COLO829 (cell line): ENCODE measurements at regions not wholly inside any gene's neighbourhood (a gene's known extent, or its start where the extent isn't known, plus 50 kb on each side); places are given as distances from the start of the nearest gene placed in this dataset.
"Not testable (repeated sequence)": the region's sequence is repeated elsewhere in the genome, so short reads cannot be mapped to it uniquely, and the experiment has no call there.

ENCODE experiments used
- DNase-seq: peaks from one replicate; pipeline ENCODE4 v3.0.0; 2012; ENCODE audit warnings: low spot score

DNA sequence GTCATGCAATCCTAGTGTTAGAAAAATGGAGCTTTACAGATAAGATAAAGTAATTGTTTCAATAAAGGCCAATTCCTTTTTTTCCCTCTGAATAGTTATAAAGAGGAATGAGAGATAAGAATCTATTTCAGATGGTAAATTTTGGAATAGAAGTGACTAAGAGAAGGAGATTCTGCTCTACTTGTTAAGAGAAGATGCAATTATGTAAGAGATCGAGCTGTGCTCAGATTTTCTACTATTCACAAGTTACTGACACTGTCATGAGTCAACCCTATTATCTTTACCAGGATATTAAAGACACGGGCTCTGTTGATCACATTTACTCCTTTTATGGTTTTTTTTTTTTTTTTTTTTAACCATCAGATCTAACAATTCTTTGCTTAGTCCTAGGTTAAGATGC lies 511.3 kb downstream of the ARL4A start:
- peak; percentile 24 for DNase-seq

DNA sequence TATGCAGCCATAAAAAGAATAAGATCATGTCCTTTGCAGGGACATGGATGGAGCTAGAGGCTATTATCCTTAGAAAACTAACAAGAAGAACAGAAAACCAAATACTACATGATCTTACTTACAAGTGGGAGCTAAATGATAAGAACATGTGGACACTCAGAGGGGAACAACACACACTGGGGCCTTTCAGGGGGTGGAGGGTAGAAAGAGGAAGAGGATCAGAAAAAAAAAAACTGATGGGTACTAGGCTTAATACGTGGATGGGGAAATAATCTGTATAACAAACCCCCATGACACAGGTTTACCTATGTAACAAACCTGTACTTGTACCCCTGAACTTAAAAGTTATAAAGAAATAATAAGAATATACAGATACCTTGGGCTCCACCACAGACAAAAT lies 514.2 kb downstream of the ARL4A start:
- DNase-seq: no peak

GRCh38 chr7:13217768-13218167 lies 530.3 kb downstream of the ARL4A start:
- no peak for DNase-seq

GRCh38 chr7:13225068-13225467 lies 537.6 kb downstream of the ARL4A start:
- no peak for DNase-seq

DNA sequence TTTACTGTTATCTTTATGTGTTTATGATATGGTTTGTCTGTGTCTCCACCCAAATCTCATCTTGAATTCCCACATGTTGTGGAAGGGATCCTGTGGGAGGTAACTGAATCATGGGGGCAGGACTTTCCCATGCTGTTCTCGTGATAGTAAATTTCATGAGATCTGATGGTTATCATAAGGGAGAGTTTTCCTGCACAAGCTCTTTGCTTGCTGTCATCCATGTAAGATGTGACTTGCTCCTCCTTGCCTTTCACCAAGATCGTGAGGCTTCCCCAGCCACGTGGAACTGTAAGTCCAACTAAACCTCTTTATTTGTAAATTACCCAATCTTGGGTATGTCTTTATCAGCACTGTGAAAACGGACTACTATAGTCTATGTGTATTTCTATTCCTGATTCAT lies 539.0 kb downstream of the ARL4A start:
- no peak for DNase-seq

GRCh38 chr7:13231216-13231615 lies 543.8 kb downstream of the ARL4A start:
- DNase-seq: no peak

DNA sequence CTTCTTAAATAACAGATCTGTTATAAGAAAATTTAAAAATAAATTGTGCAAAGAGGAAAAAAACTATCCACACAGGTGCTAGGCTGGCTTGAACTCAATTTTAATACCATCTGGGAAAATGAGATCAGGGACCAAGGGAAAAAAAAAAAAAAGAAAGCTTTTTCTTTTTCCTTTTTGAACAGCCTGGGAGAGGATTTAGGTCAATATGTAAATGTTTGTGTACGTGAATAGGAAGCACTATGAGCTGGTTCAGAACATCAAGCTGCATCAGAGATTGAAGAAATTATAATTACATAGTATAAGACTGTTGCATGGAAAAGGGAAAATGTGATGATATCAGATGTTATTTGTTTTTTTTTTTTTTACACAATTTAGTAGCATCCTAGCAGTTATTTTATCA lies 548.0 kb downstream of the ARL4A start:
- no peak for DNase-seq

GRCh38 chr7:13236026-13236425 lies 548.6 kb downstream of the ARL4A start:
- DNase-seq: no peak

GRCh38 chr7:13240349-13240748 lies 552.9 kb downstream of the ARL4A start:
- DNase-seq: peak; percentile 44

- DNase-seq: no peak
These were observed 554.0 kb downstream of the ARL4A start for GRCh38 chr7:13241416-13241815.

DNA sequence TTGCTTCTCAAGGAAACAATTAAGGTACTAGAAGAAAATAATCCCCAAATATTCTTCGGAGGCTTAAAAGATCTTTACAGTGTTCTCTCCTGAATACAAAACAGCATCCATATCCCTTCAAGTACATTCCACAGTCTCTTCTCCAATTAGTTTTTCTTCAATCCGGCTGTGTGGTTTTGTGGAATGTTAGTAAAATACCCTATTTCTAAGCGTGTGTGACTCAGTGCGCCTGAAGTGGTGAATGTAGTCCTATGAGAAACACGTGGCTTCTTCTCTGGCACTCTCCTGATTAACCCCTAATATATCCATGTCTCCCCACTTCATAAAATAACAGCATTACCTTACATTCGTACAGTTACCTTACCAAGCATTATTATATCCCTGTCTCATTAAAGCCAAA lies 570.2 kb downstream of the ARL4A start:
- DNase-seq: no peak

DNA sequence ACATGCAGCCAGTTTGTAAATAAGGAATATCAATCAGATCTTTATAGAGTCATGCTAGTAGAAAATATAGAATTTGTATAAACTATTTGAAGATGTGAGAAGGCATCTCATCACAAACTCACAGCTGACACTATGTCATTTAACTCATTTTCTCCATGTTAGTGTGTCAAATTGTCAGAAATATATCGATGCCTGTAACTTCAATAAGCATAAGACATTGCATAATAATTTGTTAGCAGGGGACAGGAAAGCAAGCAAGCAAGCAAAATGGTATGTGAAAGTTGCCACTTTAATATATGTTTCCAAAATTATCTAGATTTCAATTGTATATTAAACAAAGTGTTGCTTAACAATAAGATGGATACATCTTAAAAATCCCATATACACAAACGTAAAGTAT lies 571.0 kb downstream of the ARL4A start:
- no peak for DNase-seq

DNA sequence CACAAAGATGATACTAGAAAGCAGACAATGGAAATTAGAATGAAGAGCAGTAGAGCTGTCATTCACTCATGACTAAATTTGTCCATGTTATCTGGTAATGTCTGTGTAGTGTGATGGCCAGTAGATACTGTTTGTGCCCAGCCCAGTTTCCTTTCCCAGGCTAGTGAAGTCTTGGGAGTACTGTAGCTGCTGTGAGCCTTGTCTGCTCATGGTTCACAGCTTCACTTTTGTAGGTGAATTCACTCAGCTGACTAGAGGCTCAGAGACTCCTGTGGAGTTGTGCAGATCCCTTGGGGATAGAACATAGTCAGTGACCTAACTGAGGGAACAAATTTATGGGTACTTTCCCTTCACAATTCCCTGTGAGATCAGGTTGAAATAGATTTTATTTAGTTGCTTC lies 572.5 kb downstream of the ARL4A start:
- DNase-seq: no peak

GRCh38 chr7:13262929-13263530 lies 575.6 kb downstream of the ARL4A start:
- DNase-seq: peak; percentile 35

GRCh38 chr7:13265271-13265670 lies 577.8 kb downstream of the ARL4A start:
- DNase-seq: no peak

GRCh38 chr7:13274205-13274604 lies 586.8 kb downstream of the ARL4A start:
- not testable (repeated sequence) for DNase-seq

- DNase-seq: no peak
These were observed 589.5 kb downstream of the ARL4A start for GRCh38 chr7:13276977-13277376.

- no peak for DNase-seq
These were observed 590.6 kb downstream of the ARL4A start for GRCh38 chr7:13278020-13278419.

- no peak for DNase-seq
These were observed 592.5 kb downstream of the ARL4A start for GRCh38 chr7:13279854-13280435.

- DNase-seq: peak; percentile 25
These were observed 595.0 kb downstream of the ARL4A start for GRCh38 chr7:13282377-13282980.

- DNase-seq: peak; percentile 13
These were observed 599.5 kb downstream of the ARL4A start for GRCh38 chr7:13286916-13287315.

GRCh38 chr7:13288516-13288915 lies 601.1 kb downstream of the ARL4A start:
- DNase-seq: no peak

DNA sequence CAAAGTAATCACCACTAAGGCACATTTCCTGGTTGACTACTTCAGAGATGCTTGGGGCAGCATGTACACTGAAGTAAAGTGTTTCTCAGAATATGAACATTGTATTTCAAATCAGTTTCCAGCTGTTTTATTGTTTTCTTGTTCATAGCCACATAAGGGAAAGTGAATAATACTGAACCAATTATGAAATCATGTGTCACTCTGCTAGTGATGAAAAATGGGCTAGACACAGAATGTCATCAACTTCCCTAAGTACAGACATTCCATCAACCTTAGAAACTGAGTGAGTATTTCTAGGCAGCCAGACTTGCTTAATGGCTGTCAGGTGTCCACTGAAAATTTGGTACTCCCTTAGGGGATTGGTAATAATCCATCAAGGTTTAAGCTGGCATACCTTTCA lies 603.5 kb downstream of the ARL4A start:
- no peak for DNase-seq
